Epithelial cell of proximal tubule (primary cell): ENCODE measurements at regions not wholly inside any gene's neighbourhood (a gene's known extent, or its start where the extent isn't known, plus 50 kb on each side); places are given as distances from the start of the nearest gene placed in this dataset.
"Not testable (repeated sequence)": the region's sequence is repeated elsewhere in the genome, so short reads cannot be mapped to it uniquely, and the experiment has no call there.

ENCODE experiments used
- DNase-seq: peaks from one replicate; pipeline ENCODE4 v3.0.0-alpha.2; 2011; ENCODE audit warnings: low read depth
- H3K4me3 ChIP-seq: 2 replicates; pipeline ENCODE4 v1.5.1; 2011; ENCODE audit warnings: low read depth, mild to moderate bottlenecking, low read length
- TF ChIP-seq, protein P1 (sequence below): conservative IDR thresholded peaks from 2 replicates; pipeline ENCODE4 v1.5.1; 2012; ENCODE audit warnings: low read depth, mild to moderate bottlenecking, low read length

DNA sequence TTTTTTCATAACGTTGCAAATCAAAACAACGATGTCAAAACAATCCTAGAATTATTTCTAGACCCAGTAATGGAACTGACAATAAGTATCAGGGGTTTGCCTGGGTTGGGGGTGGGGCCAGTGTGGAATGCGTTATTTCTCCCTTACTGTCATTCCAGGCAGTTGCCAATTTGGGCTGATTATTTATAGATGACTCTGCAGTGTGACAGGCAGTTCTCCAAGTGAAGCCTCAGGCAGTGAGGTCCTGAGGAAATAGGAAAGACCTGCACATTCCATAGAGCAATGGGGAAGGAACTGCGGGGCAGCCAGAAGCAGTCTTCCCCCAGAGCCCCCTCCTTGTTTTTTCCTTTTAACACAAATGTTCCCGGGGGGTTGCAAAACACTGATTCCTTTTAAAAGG, 179.0 kb downstream of the YTHDC2 start:
- TF ChIP-seq, protein P1, sequence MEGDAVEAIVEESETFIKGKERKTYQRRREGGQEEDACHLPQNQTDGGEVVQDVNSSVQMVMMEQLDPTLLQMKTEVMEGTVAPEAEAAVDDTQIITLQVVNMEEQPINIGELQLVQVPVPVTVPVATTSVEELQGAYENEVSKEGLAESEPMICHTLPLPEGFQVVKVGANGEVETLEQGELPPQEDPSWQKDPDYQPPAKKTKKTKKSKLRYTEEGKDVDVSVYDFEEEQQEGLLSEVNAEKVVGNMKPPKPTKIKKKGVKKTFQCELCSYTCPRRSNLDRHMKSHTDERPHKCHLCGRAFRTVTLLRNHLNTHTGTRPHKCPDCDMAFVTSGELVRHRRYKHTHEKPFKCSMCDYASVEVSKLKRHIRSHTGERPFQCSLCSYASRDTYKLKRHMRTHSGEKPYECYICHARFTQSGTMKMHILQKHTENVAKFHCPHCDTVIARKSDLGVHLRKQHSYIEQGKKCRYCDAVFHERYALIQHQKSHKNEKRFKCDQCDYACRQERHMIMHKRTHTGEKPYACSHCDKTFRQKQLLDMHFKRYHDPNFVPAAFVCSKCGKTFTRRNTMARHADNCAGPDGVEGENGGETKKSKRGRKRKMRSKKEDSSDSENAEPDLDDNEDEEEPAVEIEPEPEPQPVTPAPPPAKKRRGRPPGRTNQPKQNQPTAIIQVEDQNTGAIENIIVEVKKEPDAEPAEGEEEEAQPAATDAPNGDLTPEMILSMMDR: no peak
- DNase-seq: no peak
- no peak overlapping the region for H3K4me3 ChIP-seq

DNA sequence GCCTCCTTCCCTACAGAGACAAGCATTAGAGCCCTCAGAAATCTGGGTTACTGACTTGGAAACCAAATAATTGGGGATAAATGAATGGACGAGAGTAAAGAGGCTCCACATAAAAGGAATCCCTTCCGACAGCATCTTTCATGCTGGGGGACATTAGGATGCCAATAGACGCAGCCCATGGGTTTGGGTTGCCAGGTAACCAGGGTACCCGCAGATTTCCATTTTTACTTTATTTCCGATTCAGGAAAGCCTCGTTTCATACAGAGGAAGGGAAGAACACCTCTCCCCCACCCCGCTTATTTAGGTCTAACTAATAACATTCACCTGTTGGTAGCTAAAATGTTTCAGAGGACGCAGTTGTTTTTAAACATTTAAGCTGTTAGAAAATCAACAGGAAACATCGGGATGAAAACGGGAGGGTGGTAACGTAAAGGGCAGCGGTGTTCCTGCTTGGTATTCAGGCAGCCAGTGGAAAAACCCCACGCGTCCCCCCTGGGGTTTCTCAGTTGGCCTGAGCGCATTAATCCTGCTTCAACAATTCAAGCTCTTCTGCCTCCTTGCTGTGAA, 179.5 kb downstream of the YTHDC2 start:
- H3K4me3 ChIP-seq: no peak overlapping the region
- DNase-seq: no peak
- TF ChIP-seq, protein P1: no peak

DNA sequence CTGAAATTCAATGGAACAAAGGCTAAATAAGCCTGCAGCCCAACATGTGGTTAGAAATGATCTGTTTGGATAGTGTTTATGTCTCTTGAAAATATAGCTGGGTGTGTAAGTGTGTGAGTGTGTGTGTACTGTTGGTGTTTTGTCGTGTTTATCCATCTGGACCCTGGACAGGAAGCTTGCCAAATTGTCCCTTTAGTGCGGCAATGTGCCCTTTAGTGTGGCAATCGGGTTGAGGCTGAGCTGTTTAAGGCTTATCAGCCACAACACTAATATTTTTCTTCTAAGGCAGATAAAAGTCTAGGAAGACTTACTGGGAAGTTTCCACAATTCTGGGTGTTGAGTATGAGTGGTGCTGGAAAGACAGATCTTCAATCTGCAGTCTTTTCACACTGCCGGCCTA, 180.2 kb downstream of the YTHDC2 start:
- TF ChIP-seq, protein P1: no peak
- no peak for DNase-seq

DNA sequence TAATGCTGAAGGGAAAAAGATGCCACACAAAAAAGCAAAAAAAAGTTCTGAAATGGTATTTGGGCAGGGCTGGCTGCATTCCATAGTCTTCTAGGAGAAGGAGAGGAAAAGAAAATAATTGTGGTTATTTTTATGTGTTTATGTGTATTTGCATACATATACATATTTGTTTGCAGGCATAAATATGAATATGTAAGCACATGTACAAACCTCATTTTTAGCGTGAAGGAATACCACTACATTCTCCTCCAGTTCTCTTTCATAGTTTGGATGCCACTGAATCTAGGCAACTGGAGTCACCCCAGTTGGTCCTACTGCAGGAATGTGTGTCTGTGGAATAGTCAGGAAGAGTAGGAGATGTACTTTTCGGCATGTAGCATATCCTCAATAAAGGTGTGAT, 181.1 kb downstream of the YTHDC2 start:
- TF ChIP-seq, protein P1: no peak
- DNase-seq: no peak
- no peak overlapping the region for H3K4me3 ChIP-seq

More for the DNA sequence above, 180.2 kb downstream of the YTHDC2 start:
- no peak overlapping the region for H3K4me3 ChIP-seq

DNA sequence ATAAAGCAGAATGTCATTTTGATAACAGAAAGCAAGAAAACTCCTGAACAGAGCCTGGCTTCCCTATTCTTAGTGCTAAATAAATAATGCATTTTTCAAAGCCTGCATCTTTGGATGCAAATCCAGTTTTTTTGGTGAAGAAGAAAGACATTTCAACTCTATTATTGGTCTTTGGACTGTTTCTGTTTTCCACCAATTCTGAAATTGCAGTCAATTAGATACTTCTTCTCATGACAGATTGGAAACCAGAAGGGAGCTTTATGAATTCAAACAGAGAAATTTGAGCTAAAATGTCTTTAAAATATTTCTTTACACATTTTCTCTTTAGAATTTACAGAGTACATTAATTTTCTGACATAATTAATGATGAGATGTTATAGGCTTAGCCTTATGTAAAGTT, 189.8 kb downstream of the YTHDC2 start:
- no peak overlapping the region for H3K4me3 ChIP-seq
- TF ChIP-seq, protein P1: no peak
- no peak for DNase-seq

DNA sequence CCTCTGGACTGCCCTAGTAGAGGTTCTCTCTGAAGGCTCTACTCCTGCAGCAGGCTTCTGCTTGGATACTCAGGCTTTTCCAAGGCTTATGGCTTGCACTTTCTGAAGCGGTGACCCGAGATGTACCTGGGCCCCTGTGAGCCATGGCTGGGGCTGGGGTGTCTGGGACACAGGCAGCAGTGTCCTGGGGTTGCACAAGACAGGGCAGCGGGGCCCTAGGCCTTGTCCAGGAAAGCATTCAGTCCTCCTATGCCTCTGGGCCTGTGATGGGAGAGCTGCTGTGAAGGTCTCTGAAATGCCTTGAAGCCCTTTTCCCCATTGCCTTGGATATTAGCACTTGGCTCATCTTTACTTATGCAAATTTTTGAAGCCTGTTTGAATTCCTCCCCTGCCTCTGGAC, 192.2 kb downstream of the YTHDC2 start:
- no peak for DNase-seq
- H3K4me3 ChIP-seq: no peak overlapping the region
- TF ChIP-seq, protein P1: no peak

DNA sequence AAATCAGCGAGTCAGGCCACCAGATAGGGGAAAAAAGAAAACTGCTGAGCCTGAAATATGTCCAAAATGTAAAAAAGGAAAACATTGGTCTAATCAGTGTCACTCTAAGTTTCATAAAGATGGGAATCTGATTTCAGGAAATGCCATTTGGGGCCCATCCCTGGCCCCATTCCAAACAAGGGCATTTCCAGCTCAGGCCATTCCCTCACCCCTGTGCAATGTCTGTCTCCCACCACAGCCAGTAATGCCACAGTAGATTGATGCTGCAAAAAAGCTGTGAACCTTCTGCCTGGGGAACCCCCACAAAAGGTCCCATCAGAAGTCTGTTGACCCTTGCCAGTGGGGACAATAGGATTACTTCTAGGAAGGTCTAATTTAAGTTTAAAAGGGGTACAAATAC, 199.6 kb downstream of the YTHDC2 start:
- TF ChIP-seq, protein P1: no peak
- no peak overlapping the region for H3K4me3 ChIP-seq
- DNase-seq: no peak

DNA sequence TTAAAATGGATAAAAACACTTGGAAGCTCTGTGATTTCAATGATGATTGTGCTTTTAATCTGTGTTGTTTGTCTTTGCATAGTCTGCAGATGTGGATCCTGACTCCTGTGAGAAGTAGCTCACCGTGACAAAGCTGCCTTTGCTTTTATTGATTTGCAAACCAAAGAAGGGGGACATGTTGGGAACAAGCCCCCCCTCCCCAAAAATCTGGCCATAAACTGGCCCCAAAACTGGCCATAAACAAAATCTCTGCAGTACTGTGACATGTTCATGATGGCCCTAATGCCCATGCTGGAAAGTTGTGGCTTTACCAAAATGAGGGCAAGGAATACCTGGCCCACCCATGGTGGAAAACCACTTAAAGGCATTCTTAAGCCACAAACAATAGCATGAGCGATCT, 202.4 kb downstream of the YTHDC2 start:
- not testable (repeated sequence) for DNase-seq, H3K4me3 ChIP-seq
